ENCODE measurements at regions not wholly inside any gene's neighbourhood (a gene's known extent, or its start where the extent isn't known, plus 50 kb on each side); places are given as distances from the start of the nearest gene placed in this dataset.
"Not testable (repeated sequence)": the region's sequence is repeated elsewhere in the genome, so short reads cannot be mapped to it uniquely, and the experiment has no call there.

- H3K36me3 ChIP-seq: no peaks in the 10 kb centered on the region
- no peaks in the 10 kb centered on the region; the same call in 1 of the 2 replicates for H3K4me1 ChIP-seq
- H3K9me3 ChIP-seq: no peaks in the 10 kb centered on the region
- TF ChIP-seq, protein P1, sequence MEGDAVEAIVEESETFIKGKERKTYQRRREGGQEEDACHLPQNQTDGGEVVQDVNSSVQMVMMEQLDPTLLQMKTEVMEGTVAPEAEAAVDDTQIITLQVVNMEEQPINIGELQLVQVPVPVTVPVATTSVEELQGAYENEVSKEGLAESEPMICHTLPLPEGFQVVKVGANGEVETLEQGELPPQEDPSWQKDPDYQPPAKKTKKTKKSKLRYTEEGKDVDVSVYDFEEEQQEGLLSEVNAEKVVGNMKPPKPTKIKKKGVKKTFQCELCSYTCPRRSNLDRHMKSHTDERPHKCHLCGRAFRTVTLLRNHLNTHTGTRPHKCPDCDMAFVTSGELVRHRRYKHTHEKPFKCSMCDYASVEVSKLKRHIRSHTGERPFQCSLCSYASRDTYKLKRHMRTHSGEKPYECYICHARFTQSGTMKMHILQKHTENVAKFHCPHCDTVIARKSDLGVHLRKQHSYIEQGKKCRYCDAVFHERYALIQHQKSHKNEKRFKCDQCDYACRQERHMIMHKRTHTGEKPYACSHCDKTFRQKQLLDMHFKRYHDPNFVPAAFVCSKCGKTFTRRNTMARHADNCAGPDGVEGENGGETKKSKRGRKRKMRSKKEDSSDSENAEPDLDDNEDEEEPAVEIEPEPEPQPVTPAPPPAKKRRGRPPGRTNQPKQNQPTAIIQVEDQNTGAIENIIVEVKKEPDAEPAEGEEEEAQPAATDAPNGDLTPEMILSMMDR (IDR thresholded peaks at IDR 0.05; ENCODE audit: low read depth, low read length): no peak
- no peak for DNase-seq
- H3K27me3 ChIP-seq: no peaks in the 10 kb centered on the region
- no peak overlapping the region for H3K4me3 ChIP-seq (ENCODE audit: low read depth, low read length)
These were observed 301.9 kb downstream of the HGF start for GRCh38 chr7:81467964-81468363.

DNA sequence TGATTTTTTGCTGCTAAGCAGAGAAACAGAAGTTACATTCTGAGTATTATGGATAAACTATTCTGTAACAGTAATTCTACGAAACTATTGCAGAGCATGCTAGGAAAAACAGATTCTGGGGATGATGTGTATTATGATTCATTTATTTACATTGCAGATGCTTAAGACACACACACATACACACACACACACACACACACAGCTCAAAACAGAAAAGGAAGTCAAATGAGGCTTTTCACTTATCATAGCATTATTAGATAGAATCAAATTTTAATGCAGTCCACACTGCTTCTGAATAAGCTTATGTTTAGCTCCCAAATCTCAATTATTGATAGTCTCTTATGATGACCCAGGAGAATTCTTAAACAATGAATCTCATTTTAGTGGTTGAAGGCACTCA is 307.2 kb downstream of the HGF start:
- TF ChIP-seq, protein P1 (IDR thresholded peaks at IDR 0.05; ENCODE audit: low read depth, low read length): no peak
- DNase-seq: no peak
- Histone ChIP-seq H3K27me3 (no peaks in the 10 kb centered on the region), H3K9me3 (no peaks in the 10 kb centered on the region), H3K36me3 (no peaks in the 10 kb centered on the region), H3K4me3 (ENCODE audit: low read depth, low read length) (no peak overlapping the region), H3K4me1 (no peaks in the 10 kb centered on the region; the same call in 1 of the 2 replicates)

DNA sequence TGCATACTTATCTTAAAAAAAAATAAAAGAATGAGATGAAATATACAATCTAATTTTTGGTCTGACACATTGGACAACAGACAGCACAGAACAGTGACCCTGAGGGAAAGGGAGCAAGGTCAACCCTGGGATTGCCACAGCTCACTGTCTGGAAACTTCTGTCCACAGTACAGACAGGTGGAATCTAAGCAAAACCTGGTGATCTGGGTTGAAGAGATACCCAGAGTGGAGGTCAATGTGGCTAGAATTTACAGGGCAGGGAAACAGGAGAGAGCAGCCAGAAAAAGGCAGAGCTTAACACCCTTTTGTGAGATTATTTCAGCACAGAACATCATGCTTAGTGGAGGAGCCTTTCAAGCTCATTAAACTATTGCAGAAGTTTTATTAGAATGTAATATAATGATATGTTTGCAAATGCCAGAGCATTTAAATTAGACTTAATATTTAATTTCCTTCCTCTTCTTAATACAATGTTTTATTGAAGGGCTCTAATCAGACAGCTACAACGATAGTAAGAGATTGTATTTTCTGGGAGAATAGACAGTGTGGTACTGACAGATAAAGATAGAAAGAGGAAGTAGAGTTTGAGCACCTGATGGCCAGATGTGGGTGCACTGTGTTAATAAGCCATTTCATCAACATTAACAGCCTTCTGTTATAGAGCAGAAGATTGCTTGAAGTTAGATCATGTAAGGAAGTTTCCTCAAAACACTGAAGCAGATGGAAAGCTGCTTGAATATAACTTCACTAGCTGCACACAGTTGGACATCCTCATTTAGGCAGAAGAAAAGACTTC is 309.4 kb downstream of the HGF start:
- no peaks in the 10 kb centered on the region; the same call in 1 of the 2 replicates for H3K4me1 ChIP-seq
- H3K9me3 ChIP-seq: no peaks in the 10 kb centered on the region
- no peaks in the 10 kb centered on the region for H3K36me3 ChIP-seq
- DNase-seq: no peak
- TF ChIP-seq, protein P1 (IDR thresholded peaks at IDR 0.05; ENCODE audit: low read depth, low read length): no peak
- no peaks in the 10 kb centered on the region for H3K27me3 ChIP-seq
- no peak overlapping the region for H3K4me3 ChIP-seq (ENCODE audit: low read depth, low read length)

DNA sequence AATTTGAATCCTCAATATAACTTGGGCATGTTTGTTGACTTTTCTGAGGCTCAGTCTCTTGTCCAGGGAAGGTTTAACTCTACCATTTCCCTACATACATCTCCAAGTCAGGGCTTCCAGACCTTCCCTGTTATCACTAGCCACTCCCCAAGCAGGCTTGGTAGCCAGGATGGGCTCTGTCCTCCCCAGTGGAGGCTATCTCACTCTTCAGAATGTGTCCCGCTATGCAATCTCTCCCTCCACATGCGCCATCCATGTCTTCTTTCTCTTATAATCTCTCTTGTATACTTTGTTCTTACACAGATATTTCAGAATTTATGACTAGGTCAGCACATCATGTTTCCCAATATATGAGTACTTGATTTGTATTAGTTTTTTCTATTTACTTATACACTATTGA is 310.4 kb downstream of the HGF start:
- no peaks in the 10 kb centered on the region for H3K9me3 ChIP-seq
- H3K27me3 ChIP-seq: no peaks in the 10 kb centered on the region
- H3K4me1 ChIP-seq: no peaks in the 10 kb centered on the region; the same call in 1 of the 2 replicates
- no peaks in the 10 kb centered on the region for H3K36me3 ChIP-seq
- no peak overlapping the region for H3K4me3 ChIP-seq (ENCODE audit: low read depth, low read length)
- no peak for DNase-seq
- TF ChIP-seq, protein P1 (IDR thresholded peaks at IDR 0.05; ENCODE audit: low read depth, low read length): no peak

- Histone ChIP-seq H3K36me3 (no peaks in the 10 kb centered on the region), H3K27me3 (no peaks in the 10 kb centered on the region), H3K4me1 (no peaks in the 10 kb centered on the region; the same call in 1 of the 2 replicates), H3K4me3 (ENCODE audit: low read depth, low read length) (no peak overlapping the region), H3K9me3 (no peaks in the 10 kb centered on the region)
- DNase-seq: no peak
- TF ChIP-seq, protein P1 (IDR thresholded peaks at IDR 0.05; ENCODE audit: low read depth, low read length): peak; percentile 50
These were observed 311.9 kb downstream of the HGF start for GRCh38 chr7:81457852-81458522.

DNA sequence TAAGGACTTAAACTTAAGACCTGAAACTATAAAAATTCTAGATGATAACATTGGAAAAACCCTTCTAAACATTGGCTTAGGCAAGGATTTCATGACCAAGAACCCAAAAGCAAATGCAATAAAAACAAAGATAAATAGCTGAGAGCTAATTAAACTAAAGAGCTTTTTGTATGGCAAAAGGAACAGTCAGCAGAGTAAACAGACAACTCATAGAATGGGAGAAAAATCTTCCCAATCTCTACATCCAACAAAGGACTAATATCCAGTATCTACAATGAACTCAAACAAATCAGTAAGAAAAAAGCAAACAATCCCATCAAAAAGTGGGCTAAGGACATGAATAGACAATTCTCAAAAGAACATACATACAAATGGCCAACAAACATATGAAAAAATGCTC is 316.1 kb downstream of the HGF start:
- H3K4me1 ChIP-seq; DNase-seq; H3K4me3 ChIP-seq (ENCODE audit: low read depth, low read length); H3K27me3 ChIP-seq; H3K36me3 ChIP-seq; H3K9me3 ChIP-seq: not testable (repeated sequence)

Data from BE2C (cell line).